ENCODE measurements at regions not wholly inside any gene's neighbourhood (a gene's known extent, or its start where the extent isn't known, plus 50 kb on each side); places are given as distances from the start of the nearest gene placed in this dataset.

DNA sequence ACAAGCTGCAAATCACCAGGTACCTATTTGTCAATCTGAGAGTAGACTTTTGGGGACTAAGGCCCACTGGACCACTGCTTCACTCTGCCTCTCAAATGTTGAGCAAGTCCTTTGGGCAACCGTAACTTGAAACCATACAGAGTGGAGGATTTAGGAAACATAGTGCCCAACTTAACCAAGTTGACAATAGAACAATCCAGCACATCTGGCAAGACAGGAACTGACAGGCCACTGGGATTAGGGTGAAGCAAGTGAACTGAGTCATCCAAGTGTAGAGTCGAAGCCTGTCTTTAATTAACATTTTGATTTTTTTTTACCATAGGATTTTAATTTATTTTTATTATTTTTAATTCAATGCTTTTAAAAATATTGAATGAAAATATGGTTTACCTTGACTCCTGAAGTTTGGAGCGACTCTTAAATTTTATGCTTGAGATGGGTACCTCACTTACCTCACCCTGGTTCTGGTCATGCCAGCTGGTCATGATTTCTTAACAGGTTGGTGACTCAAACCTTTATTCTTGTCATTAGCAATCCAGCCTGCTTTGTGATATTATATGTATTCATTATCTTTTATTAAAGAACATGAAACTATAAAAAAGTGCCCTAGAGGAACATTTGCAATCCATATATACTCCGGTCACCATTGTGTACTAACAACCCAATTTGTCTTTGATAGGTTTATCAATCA is 312.1 kb upstream of the DEFB112 start:
- TF ChIP-seq, protein P1, sequence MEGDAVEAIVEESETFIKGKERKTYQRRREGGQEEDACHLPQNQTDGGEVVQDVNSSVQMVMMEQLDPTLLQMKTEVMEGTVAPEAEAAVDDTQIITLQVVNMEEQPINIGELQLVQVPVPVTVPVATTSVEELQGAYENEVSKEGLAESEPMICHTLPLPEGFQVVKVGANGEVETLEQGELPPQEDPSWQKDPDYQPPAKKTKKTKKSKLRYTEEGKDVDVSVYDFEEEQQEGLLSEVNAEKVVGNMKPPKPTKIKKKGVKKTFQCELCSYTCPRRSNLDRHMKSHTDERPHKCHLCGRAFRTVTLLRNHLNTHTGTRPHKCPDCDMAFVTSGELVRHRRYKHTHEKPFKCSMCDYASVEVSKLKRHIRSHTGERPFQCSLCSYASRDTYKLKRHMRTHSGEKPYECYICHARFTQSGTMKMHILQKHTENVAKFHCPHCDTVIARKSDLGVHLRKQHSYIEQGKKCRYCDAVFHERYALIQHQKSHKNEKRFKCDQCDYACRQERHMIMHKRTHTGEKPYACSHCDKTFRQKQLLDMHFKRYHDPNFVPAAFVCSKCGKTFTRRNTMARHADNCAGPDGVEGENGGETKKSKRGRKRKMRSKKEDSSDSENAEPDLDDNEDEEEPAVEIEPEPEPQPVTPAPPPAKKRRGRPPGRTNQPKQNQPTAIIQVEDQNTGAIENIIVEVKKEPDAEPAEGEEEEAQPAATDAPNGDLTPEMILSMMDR (IDR thresholded peaks at IDR 0.05), result no peak
- TF ChIP-seq POLR2A (IDR thresholded peaks at IDR 0.05) (no peak), EP300 (IDR thresholded peaks at IDR 0.05) (no peak)

All from sigmoid colon (tissue), 4 donors.